ENCODE measurements at regions not wholly inside any gene's neighbourhood (a gene's known extent, or its start where the extent isn't known, plus 50 kb on each side); places are given as distances from the start of the nearest gene placed in this dataset.

- no peak for TF ChIP-seq NPAS2 (CRISPR knock-in tag; IDR thresholded peaks at IDR 0.05; ENCODE audit: borderline replicate concordance)
- TF ChIP-seq CTCF (IDR thresholded peaks at IDR 0.05): no peak
- TF ChIP-seq CBX8 (IDR thresholded peaks at IDR 0.05): no peak
- no peak for TF ChIP-seq BHLHE40 (IDR thresholded peaks at IDR 0.05; ENCODE audit: low read depth, low read length)
- no peak for TF ChIP-seq GATA3 (IDR thresholded peaks at IDR 0.05; ENCODE audit: borderline replicate concordance)
- TF ChIP-seq REST (IDR thresholded peaks at IDR 0.05): no peak
- no peak for TF ChIP-seq ZC3H11A (IDR thresholded peaks at IDR 0.05)
- no peak for TF ChIP-seq POLR2A (IDR thresholded peaks at IDR 0.05; ENCODE audit: low read length)
- no peak for TF ChIP-seq ELK1 (IDR thresholded peaks at IDR 0.05; ENCODE audit: low read depth, low read length)
- TF ChIP-seq HDAC2 (IDR thresholded peaks at IDR 0.05): no peak
These were observed 104.9 kb downstream of the CDC42EP3 start for GRCh38 chr2:37566517-37566981.

Data from A549 (cell line).